ENCODE measurements at regions not wholly inside any gene's neighbourhood (a gene's known extent, or its start where the extent isn't known, plus 50 kb on each side); places are given as distances from the start of the nearest gene placed in this dataset.

GRCh38 chr12:13588574-13588973 is 392.0 kb downstream of the EMP1 start:
- TF ChIP-seq CTCF (IDR thresholded peaks at IDR 0.05; ENCODE audit: control extremely low read depth, extremely low read depth) = no peak
- WGBS, 2 donors = 34 to 39% methylated on average over 4 of the region's 4 CpGs
- Histone ChIP-seq H3K27ac (ENCODE audit: low read depth in 1 of 2, low read length in 1 of 2) (no peak overlapping the region), H3K4me3 (no peak overlapping the region), H3K4me1 (ENCODE audit: control insufficient read depth in 5 of 5, insufficient read depth in 5 of 5, low read length in 5 of 5) (no peaks in the 10 kb centered on the region), H3K9ac (ENCODE audit: insufficient read depth in 1 of 2, low read length in 2 of 2) (no peak overlapping the region), H3K27me3 (ENCODE audit: control insufficient read depth in 3 of 3, insufficient read depth in 3 of 3, low read length in 2 of 3) (no peaks in the 10 kb centered on the region), H3K9me3 (ENCODE audit: control insufficient read depth in 4 of 4, insufficient read depth in 3 of 4, low read length in 3 of 4) (no peaks in the 10 kb centered on the region), H3K36me3 (ENCODE audit: control insufficient read depth in 4 of 4, insufficient read depth in 4 of 4, low read length in 4 of 4) (no peaks in the 10 kb centered on the region)
- DNase-seq (no peak), ATAC-seq (ENCODE audit: insufficient read depth, low FRiP score) (no peak)

GRCh38 chr12:13587721-13588390 is 391.3 kb downstream of the EMP1 start:
- Histone ChIP-seq H3K4me1 (ENCODE audit: control insufficient read depth in 5 of 5, insufficient read depth in 5 of 5, low read length in 5 of 5) (no peaks in the 10 kb centered on the region), H3K9me3 (ENCODE audit: control insufficient read depth in 4 of 4, insufficient read depth in 3 of 4, low read length in 3 of 4) (no peaks in the 10 kb centered on the region), H3K36me3 (ENCODE audit: control insufficient read depth in 4 of 4, insufficient read depth in 4 of 4, low read length in 4 of 4) (no peaks in the 10 kb centered on the region), H3K4me3 (no peak overlapping the region), H3K9ac (ENCODE audit: insufficient read depth in 1 of 2, low read length in 2 of 2) (no peak overlapping the region), H3K27me3 (ENCODE audit: control insufficient read depth in 3 of 3, insufficient read depth in 3 of 3, low read length in 2 of 3) (no peaks in the 10 kb centered on the region), H3K27ac (ENCODE audit: low read depth in 1 of 2, low read length in 1 of 2) (no peak overlapping the region)
- ATAC-seq (ENCODE audit: insufficient read depth, low FRiP score) = no peak
- no peak for DNase-seq
- WGBS, 2 donors = 66 to 80% methylated on average over 5 of the region's 5 CpGs
- no peak for TF ChIP-seq CTCF (IDR thresholded peaks at IDR 0.05; ENCODE audit: control extremely low read depth, extremely low read depth)

- no peak for TF ChIP-seq CTCF (IDR thresholded peaks at IDR 0.05; ENCODE audit: control extremely low read depth, extremely low read depth)
- 75 to 78% methylated on average over 5 of the region's 5 CpGs for WGBS, 2 donors
Observed at GRCh38 chr12:13586361-13586760, 389.8 kb downstream of the EMP1 start.

GRCh38 chr12:13584541-13584940 is 388.0 kb downstream of the EMP1 start:
- H3K9me3 ChIP-seq (ENCODE audit: control insufficient read depth in 4 of 4, insufficient read depth in 3 of 4, low read length in 3 of 4) = no peaks in the 10 kb centered on the region
- no peak for TF ChIP-seq CTCF (IDR thresholded peaks at IDR 0.05; ENCODE audit: control extremely low read depth, extremely low read depth)
- no peaks in the 10 kb centered on the region for H3K4me1 ChIP-seq (ENCODE audit: control insufficient read depth in 5 of 5, insufficient read depth in 5 of 5, low read length in 5 of 5)
- no peaks in the 10 kb centered on the region for H3K36me3 ChIP-seq (ENCODE audit: control insufficient read depth in 4 of 4, insufficient read depth in 4 of 4, low read length in 4 of 4)
- DNase-seq = no peak
- ATAC-seq (ENCODE audit: insufficient read depth, low FRiP score) = no peak
- no peak overlapping the region for H3K9ac ChIP-seq (ENCODE audit: insufficient read depth in 1 of 2, low read length in 2 of 2)
- H3K4me3 ChIP-seq = no peak overlapping the region
- 81% methylated on average over 2 of the region's 2 CpGs for WGBS, 2 donors
- H3K27me3 ChIP-seq (ENCODE audit: control insufficient read depth in 3 of 3, insufficient read depth in 3 of 3, low read length in 2 of 3) = no peaks in the 10 kb centered on the region
- no peak overlapping the region for H3K27ac ChIP-seq (ENCODE audit: low read depth in 1 of 2, low read length in 1 of 2)

More at GRCh38 chr12:13586361-13586760, 389.8 kb downstream of the EMP1 start:
- H3K9me3 ChIP-seq (ENCODE audit: control insufficient read depth in 4 of 4, insufficient read depth in 3 of 4, low read length in 3 of 4) = no peaks in the 10 kb centered on the region
- H3K9ac ChIP-seq (ENCODE audit: insufficient read depth in 1 of 2, low read length in 2 of 2) = no peak overlapping the region
- H3K4me1 ChIP-seq (ENCODE audit: control insufficient read depth in 5 of 5, insufficient read depth in 5 of 5, low read length in 5 of 5) = no peaks in the 10 kb centered on the region
- no peak for DNase-seq
- no peaks in the 10 kb centered on the region for H3K27me3 ChIP-seq (ENCODE audit: control insufficient read depth in 3 of 3, insufficient read depth in 3 of 3, low read length in 2 of 3)
- no peak overlapping the region for H3K27ac ChIP-seq (ENCODE audit: low read depth in 1 of 2, low read length in 1 of 2)
- ATAC-seq (ENCODE audit: insufficient read depth, low FRiP score) = no peak
- no peaks in the 10 kb centered on the region for H3K36me3 ChIP-seq (ENCODE audit: control insufficient read depth in 4 of 4, insufficient read depth in 4 of 4, low read length in 4 of 4)
- no peak overlapping the region for H3K4me3 ChIP-seq
